OCI-LY3 (cell line): ENCODE measurements at regions not wholly inside any gene's neighbourhood (a gene's known extent, or its start where the extent isn't known, plus 50 kb on each side); places are given as distances from the start of the nearest gene placed in this dataset.

Experiments
- H2AFZ ChIP-seq: fragments of 200-600, 300-600 bp; shearing (Covaris generic); 2 replicates; pipeline ENCODE4 v1.6.0; 2014; ENCODE audit warnings: antibody characterized with exemption, low read depth, low read length
- H3K27ac ChIP-seq: fragments of 200-600, 300-600 bp; sonication (generic); 2 replicates; pipeline ENCODE4 v1.5.1; 2014; ENCODE audit warnings: mild to moderate bottlenecking, low read length, moderate library complexity, mixed read lengths
- H3K27me3 ChIP-seq: fragments of 200-600, 300-600 bp; sonication (generic); 2 replicates; pipeline ENCODE4 v1.6.1; 2014; ENCODE audit warnings: low read depth, low read length, mixed read lengths
- H3K36me3 ChIP-seq: fragments of 200-600, 300-600 bp; sonication (generic); replicated peaks from 2 replicates; pipeline ENCODE3; 2014; ENCODE audit warnings: low read depth, low read length, mixed read lengths
- H3K4me1 ChIP-seq: fragments of 300-600, 200-600 bp; sonication (generic); 2 replicates; pipeline ENCODE4 v1.6.1; 2014; ENCODE audit warnings: low read length, mixed read lengths
- H3K4me2 ChIP-seq: fragments of 200-600, 300-600 bp; sonication (generic); 2 replicates; pipeline ENCODE4 v1.6.1; 2014; ENCODE audit warnings: low read length, mixed read lengths
- H3K4me3 ChIP-seq: fragments of 300-600, 200-600 bp; sonication (generic); 2 replicates; pipeline ENCODE4 v1.5.1; 2014; ENCODE audit warnings: antibody characterized with exemption, mild to moderate bottlenecking, low read length, moderate library complexity
- H3K79me2 ChIP-seq: fragments of 300-600, 200-600 bp; shearing (Covaris generic); 2 replicates; pipeline ENCODE4 v1.6.1; 2014; ENCODE audit warnings: mild to moderate bottlenecking, low read length, mixed read lengths
- H3K9ac ChIP-seq: fragments of 300-600, 200-600 bp; shearing (Covaris generic); 2 replicates; pipeline ENCODE4 v1.6.0; 2014; ENCODE audit warnings: mild to moderate bottlenecking, low read length, moderate library complexity
- H3K9me3 ChIP-seq: fragments of 200-600, 300-600 bp; shearing (Covaris generic); 2 replicates; pipeline ENCODE4 v1.6.1; 2014; ENCODE audit warnings: low read length, mixed read lengths; ENCODE audit not compliant: insufficient read depth
- H4K20me1 ChIP-seq: fragments of 200-600, 300-600 bp; sonication (generic); 2 replicates; pipeline ENCODE4 v1.6.1; 2016; ENCODE audit warnings: low read length, mixed read lengths; ENCODE audit not compliant: insufficient read depth
- CTCF ChIP-seq: fragments of 200-600, 300-600 bp; sonication (generic); IDR thresholded peaks from 2 replicates; pipeline ENCODE4 v1.5.1; 2014; ENCODE audit warnings: antibody characterized with exemption, low read length, low read depth
- EZH2phosphoT487 ChIP-seq: fragments of 200-600 bp; shearing (Covaris generic); IDR thresholded peaks from 2 replicates; pipeline ENCODE4 v1.6.1; 2018; ENCODE audit warnings: antibody characterized with exemption, mixed run types, low read depth

- H3K9me3 ChIP-seq, result peaks cover 17% of the 10 kb centered on the region; the same call in 1 of the 2 replicates
- peaks cover 19% of the 10 kb centered on the region for H3K36me3 ChIP-seq
- no peak overlapping the region for H2AFZ ChIP-seq
- H3K9ac ChIP-seq, result no peak overlapping the region
- H3K79me2 ChIP-seq, result no peaks in the 10 kb centered on the region; the same call in 1 of the 2 replicates
- H3K4me1 ChIP-seq, result peaks cover 42% of the 10 kb centered on the region
- H3K27me3 ChIP-seq, result no peaks in the 10 kb centered on the region
- H3K4me3 ChIP-seq, result no peak overlapping the region
- H3K27ac ChIP-seq, result no peak overlapping the region
- H3K4me2 ChIP-seq, result no peak overlapping the region
- H4K20me1 ChIP-seq, result no peaks in the 10 kb centered on the region
- no peak for TF ChIP-seq EZH2phosphoT487
- no peak for TF ChIP-seq CTCF
Observed at GRCh38 chr13:73971481-73971880, 162.7 kb downstream of the KLF12 start.

GRCh38 chr13:73970421-73971055 lies 163.7 kb downstream of the KLF12 start:
- H3K4me3 ChIP-seq, result no peak overlapping the region
- H2AFZ ChIP-seq, result no peak overlapping the region
- peaks cover 45% of the 10 kb centered on the region for H3K4me1 ChIP-seq
- TF ChIP-seq CTCF, result no peak
- no peak for TF ChIP-seq EZH2phosphoT487
- H3K4me2 ChIP-seq, result no peak overlapping the region
- no peaks in the 10 kb centered on the region for H4K20me1 ChIP-seq
- no peaks in the 10 kb centered on the region; the same call in 1 of the 2 replicates for H3K79me2 ChIP-seq
- H3K36me3 ChIP-seq, result peaks cover 19% of the 10 kb centered on the region
- H3K27ac ChIP-seq, result no peak overlapping the region
- H3K9me3 ChIP-seq, result peaks cover 17% of the 10 kb centered on the region; the same call in 1 of the 2 replicates
- H3K27me3 ChIP-seq, result no peaks in the 10 kb centered on the region
- no peak overlapping the region for H3K9ac ChIP-seq

GRCh38 chr13:73967397-73968165 lies 166.6 kb downstream of the KLF12 start:
- peaks cover 2% of the 10 kb centered on the region; the same call in 1 of the 2 replicates for H3K9me3 ChIP-seq
- peaks cover 46% of the 10 kb centered on the region for H3K4me1 ChIP-seq
- no peaks in the 10 kb centered on the region for H3K27me3 ChIP-seq
- TF ChIP-seq CTCF, result no peak
- no peak for TF ChIP-seq EZH2phosphoT487
- peak overlapping the region; percentile 51 for H3K4me3 ChIP-seq
- H3K27ac ChIP-seq, result peak overlapping the region; percentile 92
- peak overlapping the region; percentile 76 for H3K4me2 ChIP-seq
- peaks cover 6% of the 10 kb centered on the region for H3K36me3 ChIP-seq
- H3K9ac ChIP-seq, result peak overlapping the region; percentile 65
- H4K20me1 ChIP-seq, result no peaks in the 10 kb centered on the region
- H2AFZ ChIP-seq, result no peak overlapping the region
- H3K79me2 ChIP-seq, result no peaks in the 10 kb centered on the region; the same call in 1 of the 2 replicates

GRCh38 chr13:73966331-73966730 lies 167.9 kb downstream of the KLF12 start:
- Histone ChIP-seq H2AFZ (no peak overlapping the region), H3K4me2 (peak overlapping the region; percentile 76)

More at GRCh38 chr13:73966331-73966730, 167.9 kb downstream of the KLF12 start:
- peaks cover 10% of the 10 kb centered on the region for H3K36me3 ChIP-seq
- H3K4me1 ChIP-seq, result peaks cover 46% of the 10 kb centered on the region
- H3K9ac ChIP-seq, result 0 out of 2 replicates have a peak overlapping the region, but pooled peaks have one; percentile 9
- no peak overlapping the region for H3K4me3 ChIP-seq
- no peaks in the 10 kb centered on the region; the same call in 1 of the 2 replicates for H3K79me2 ChIP-seq
- H3K27ac ChIP-seq, result peak overlapping the region; percentile 92
- no peaks in the 10 kb centered on the region for H4K20me1 ChIP-seq
- H3K9me3 ChIP-seq, result no peaks in the 10 kb centered on the region
- H3K27me3 ChIP-seq, result no peaks in the 10 kb centered on the region
- TF ChIP-seq EZH2phosphoT487, result no peak
- no peak for TF ChIP-seq CTCF
